A549 (cell line): ENCODE measurements at regions not wholly inside any gene's neighbourhood (a gene's known extent, or its start where the extent isn't known, plus 50 kb on each side); places are given as distances from the start of the nearest gene placed in this dataset.

Source experiments
- ATAC-seq, 2 experiments: fragments of 200-7000 bp in 1 of 2; fragments of >200 bp in 1 of 2; cut with Nextera tagmentation in 1 of 2; cut with Tn5 transposase in 1 of 2; 3 replicates each; pipeline versions ENCODE4 v1.8.0 to v1.9.1; 2018 to 2020; ENCODE audit warnings: mild to moderate bottlenecking in 1 of 2, moderate library complexity in 1 of 2
- CTCF ChIA-PET: fragments of 300-600 bp; sonication (Branson Sonifier 250); formaldehyde crosslinking; extraction: SDS; loops from one replicate; lab custom pipeline; 2021; ENCODE audit warnings: antibody characterized with exemption, inconsistent platforms; lab: Yijun Ruan, JAX
- POLR2A ChIA-PET: fragments of 350-600 bp; formaldehyde crosslinking; extraction: SDS; loops from one replicate; lab custom pipeline; 2021; ENCODE audit warnings: antibody characterized with exemption, inconsistent platforms; lab: Yijun Ruan, JAX
- DNase-seq, 2 experiments: peaks; one replicate each; pipeline versions ENCODE4 v3.0.0 to v3.0.0-alpha.2; 2011 to 2016; ENCODE audit warnings: low read depth in 1 of 2, low spot score in 1 of 2
- FAIRE-seq: peaks from 2 replicates; lab custom pipeline; 2011; peaks lifted over from hg19 to GRCh38; lab: Jason Lieb, UNC
- H3K27ac ChIP-seq, 2 experiments: fragments of >200 bp; sonication (Bioruptor Twin); formaldehyde crosslinking; 3 replicates each; pipeline ENCODE4 v1.5.1; 2016 to 2017
- H3K4me1 ChIP-seq: fragments of >200 bp; sonication (Bioruptor Twin); formaldehyde crosslinking; 3 replicates; pipeline ENCODE4 v1.6.1; 2016
- H3K4me2 ChIP-seq: fragments of >200 bp; sonication (Bioruptor Twin); formaldehyde crosslinking; 3 replicates; pipeline ENCODE4 v1.6.1; 2016
- H3K4me3 ChIP-seq: fragments of >200 bp; sonication (Bioruptor Twin); formaldehyde crosslinking; 3 replicates; pipeline ENCODE4 v1.5.1; 2016
- H3K9me3 ChIP-seq: fragments of >200 bp; sonication (Bioruptor Twin); formaldehyde crosslinking; 3 replicates; pipeline ENCODE4 v1.6.1; 2016
- BHLHE40 ChIP-seq: IDR thresholded peaks from 2 replicates; pipeline ENCODE4 v1.6.1; 2012; ENCODE audit warnings: low read depth, low read length, inconsistent platforms
- CBX8 ChIP-seq: fragments of 200-600 bp; sonication (generic); IDR thresholded peaks from 2 replicates; pipeline ENCODE4 v1.6.1; 2016
- CHD2 ChIP-seq: fragments of 150-350 bp; IDR thresholded peaks from 2 replicates; pipeline ENCODE4 v1.6.1; 2014; ENCODE audit warnings: low read length; ENCODE audit not compliant: partially characterized antibody
- EHF ChIP-seq: fragments of 250-450 bp; sonication (Bioruptor Pico); IDR thresholded peaks from 2 replicates; pipeline ENCODE4 v1.5.0; 2020; ENCODE audit warnings: mild to moderate bottlenecking
- EP300 ChIP-seq, 2 experiments: fragments of >200 bp; sonication (Bioruptor Twin); formaldehyde crosslinking; IDR thresholded peaks; 2 replicates in 1 of 2; 3 replicates in 1 of 2; pipeline ENCODE4 v1.6.1; 2016 to 2017
- ESRRA ChIP-seq: fragments of 150-350 bp; IDR thresholded peaks from 2 replicates; pipeline ENCODE4 v1.6.1; 2014; ENCODE audit warnings: mild to moderate bottlenecking, low read length, borderline replicate concordance
- FOSB ChIP-seq: fragments of 250-450 bp; sonication (Bioruptor Pico); IDR thresholded peaks from 2 replicates; pipeline ENCODE4 v1.5.0; 2020; ENCODE audit warnings: mild to moderate bottlenecking, moderate library complexity
- FOSL2 ChIP-seq, 2 experiments: fragments of 450-650 bp in 1 of 2; fragments of >200 bp in 1 of 2; sonication (Bioruptor Twin) in 1 of 2; formaldehyde crosslinking; IDR thresholded peaks; 2 replicates each; pipeline versions ENCODE4 v1.5.0 to v1.6.1; 2016 to 2020; ENCODE audit warnings: mild to moderate bottlenecking in 1 of 2, moderate library complexity in 1 of 2
- FOXS1 ChIP-seq: fragments of 250-450 bp; sonication (Bioruptor Pico); IDR thresholded peaks from 2 replicates; pipeline ENCODE4 v1.5.0; 2020; ENCODE audit warnings: mild to moderate bottlenecking, moderate library complexity
- HOXA7 ChIP-seq: fragments of 250-450 bp; sonication (Bioruptor Pico); IDR thresholded peaks from 2 replicates; pipeline ENCODE4 v1.5.0; 2020; ENCODE audit warnings: mild to moderate bottlenecking, moderate library complexity
- HOXB5 ChIP-seq: fragments of 250-450 bp; sonication (Bioruptor Pico); IDR thresholded peaks from 2 replicates; pipeline ENCODE4 v1.5.0; 2020; ENCODE audit warnings: mild to moderate bottlenecking, moderate library complexity
- JUN ChIP-seq, 2 experiments: fragments of >200 bp; sonication (Bioruptor Twin); formaldehyde crosslinking; IDR thresholded peaks; 2 replicates in 1 of 2; 3 replicates in 1 of 2; pipeline ENCODE4 v1.6.1; 2016 to 2017
- JUNB ChIP-seq: fragments of >200 bp; sonication (Bioruptor Twin); formaldehyde crosslinking; IDR thresholded peaks from 2 replicates; pipeline ENCODE4 v1.6.1; 2016
- MAFK ChIP-seq: fragments of 450-650 bp; IDR thresholded peaks from 2 replicates; pipeline ENCODE4 v1.6.1; 2014; ENCODE audit not compliant: partially characterized antibody
- MAZ ChIP-seq: fragments of 150-350 bp; IDR thresholded peaks from 2 replicates; pipeline ENCODE4 v1.6.1; 2014; ENCODE audit warnings: antibody characterized with exemption, low read depth, low read length, borderline replicate concordance
- MYC ChIP-seq: IDR thresholded peaks from 2 replicates; pipeline ENCODE4 v1.6.1; 2012; ENCODE audit warnings: mild to moderate bottlenecking, inconsistent platforms, low read length, improper control_type of control experiment, borderline replicate concordance
- PHF8 ChIP-seq: fragments of 200-600 bp; sonication (generic); IDR thresholded peaks from 2 replicates; pipeline ENCODE4 v1.6.1; 2016; ENCODE audit warnings: low read depth, mild to moderate bottlenecking, antibody characterized with exemption, moderate library complexity, borderline replicate concordance
- POLR2AphosphoS2 ChIP-seq: conservative IDR thresholded peaks from 2 replicates; pipeline ENCODE4 v1.6.1; 2012; ENCODE audit warnings: low read length, improper control_type of control experiment, inconsistent platforms
- RARB ChIP-seq: fragments of 250-450 bp; sonication (Bioruptor Pico); IDR thresholded peaks from 2 replicates; pipeline ENCODE4 v1.8.0; 2021; ENCODE audit warnings: mild to moderate bottlenecking, moderate library complexity
- RCOR1 ChIP-seq: fragments of 150-350 bp; IDR thresholded peaks from 2 replicates; pipeline ENCODE4 v1.6.1; 2014; ENCODE audit warnings: antibody characterized with exemption, low read length, low read depth
- RFX5 ChIP-seq: fragments of 450-650 bp; IDR thresholded peaks from 2 replicates; pipeline ENCODE4 v1.7.1; 2014; ENCODE audit warnings: antibody characterized with exemption, mild to moderate bottlenecking, moderate library complexity
- TP53 ChIP-seq: fragments of 250-450 bp; sonication (Bioruptor Pico); IDR thresholded peaks from 2 replicates; pipeline ENCODE4 v1.5.0; 2021; ENCODE audit warnings: mild to moderate bottlenecking, moderate library complexity
- ZFP36 ChIP-seq: fragments of 450-650 bp; IDR thresholded peaks from 2 replicates; pipeline ENCODE4 v1.6.1; 2014; ENCODE audit warnings: borderline replicate concordance; ENCODE audit not compliant: partially characterized antibody
- ZNF302 ChIP-seq: fragments of 250-450 bp; sonication (Bioruptor Pico); IDR thresholded peaks from 2 replicates; pipeline ENCODE4 v1.9.0; 2021; ENCODE audit warnings: inconsistent platforms, mild to moderate bottlenecking, moderate library complexity
- ZSCAN20 ChIP-seq: fragments of 250-450 bp; sonication (Bioruptor Pico); IDR thresholded peaks from 2 replicates; pipeline ENCODE4 v1.8.0; 2022; ENCODE audit warnings: mild to moderate bottlenecking, moderate library complexity
- WGBS: methylation state at CpG from one replicate; pipeline ENCODE4 v1.1.6; 2017; ENCODE audit errors: missing lambda C conversion rate; 5-methylcytosine and 5-hydroxymethylcytosine counted together

GRCh38 chr1:93811326-93812065, 67.5 kb downstream of the DNTTIP2 start:
- POLR2A ChIA-PET, result no interaction called here
- CTCF ChIA-PET, result interaction anchor here (0.5 to 13.5 kb wide), 11 partner anchors 12 to 507 kb away, joined by 3 to 236 read pairs (median 4); partner anchors contain the start of gene BCAR3
- Histone ChIP-seq H3K4me2 (no peak overlapping the region), H3K4me1 (peaks cover 20% of the 10 kb centered on the region), H3K4me3 (no peak overlapping the region), H3K9me3 (peaks cover 11% of the 10 kb centered on the region; the same call in 1 of the 3 replicates)
- no peak for FAIRE-seq
- no peak for ATAC-seq
- WGBS, result 94% methylated on average over 7 of the region's 7 CpGs
- no peak for TF ChIP-seq POLR2AphosphoS2
- TF ChIP-seq RCOR1, result no peak
- TF ChIP-seq CHD2, result no peak
- TF ChIP-seq MYC, result no peak
- no peak for TF ChIP-seq MAZ
- TF ChIP-seq, all 56 proteins: peak for 0
- H3K27ac ChIP-seq, result peak overlapping the region; percentile 15 to 84; a peak in 4 of 6 replicates
- no peak for DNase-seq

DNA sequence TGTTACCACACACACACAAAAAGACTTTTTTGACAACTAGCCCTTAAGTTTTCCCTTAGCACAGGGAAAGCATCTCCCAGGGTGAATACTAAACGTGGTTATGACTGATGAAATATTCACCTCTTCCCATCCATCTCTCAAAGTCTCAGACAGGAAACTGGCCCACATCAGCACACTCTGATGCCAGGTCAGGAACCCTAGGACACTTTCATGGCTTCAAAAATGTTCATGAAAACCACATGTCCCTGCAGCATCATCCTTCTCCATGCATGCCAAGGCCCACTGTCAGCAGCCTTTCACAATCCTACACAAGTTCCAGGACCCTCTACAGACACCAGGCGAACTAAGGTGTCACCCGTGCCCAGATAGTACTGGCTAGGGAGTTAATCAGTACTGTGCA, 68.7 kb downstream of the DNTTIP2 start:
- peaks cover 29% of the 10 kb centered on the region for H3K4me1 ChIP-seq
- no peak overlapping the region for H3K4me3 ChIP-seq
- 80% methylated on average over 3 of the region's 3 CpGs for WGBS
- CTCF ChIA-PET, result interaction anchor here (13.5 kb wide), 1 partner anchor 182 kb away, joined by 236 read pairs; no protein-coding TSS in a partner anchor
- peak overlapping the region in 1 of 2 experiments; percentile 84; a peak in 2 of 6 replicates for H3K27ac ChIP-seq
- DNase-seq (no peak), ATAC-seq (no peak), FAIRE-seq (no peak)
- H3K4me2 ChIP-seq, result no peak overlapping the region
- H3K9me3 ChIP-seq, result peaks cover 11% of the 10 kb centered on the region; the same call in 1 of the 3 replicates
- TF ChIP-seq EHF (CRISPR knock-in tag), result no peak
- no peak for TF ChIP-seq ZSCAN20
- TF ChIP-seq CHD2, result no peak
- TF ChIP-seq RFX5, result no peak
- no peak for TF ChIP-seq ZNF302 (CRISPR knock-in tag)
- TF ChIP-seq HOXA7, result no peak
- no peak for TF ChIP-seq BHLHE40
- TF ChIP-seq ZFP36, result no peak
- no peak for TF ChIP-seq ESRRA
- TF ChIP-seq MAFK, result no peak
- TF ChIP-seq HOXB5 (CRISPR knock-in tag), result no peak
- no peak for TF ChIP-seq FOXS1 (CRISPR knock-in tag)
- TF ChIP-seq JUNB, result no peak
- no peak for TF ChIP-seq FOSB (CRISPR knock-in tag)
- no peak for TF ChIP-seq RARB (CRISPR knock-in tag)
- no peak for TF ChIP-seq FOSL2 (IDR thresholded peaks at IDR 0.05)
- no peak for TF ChIP-seq FOSL2 (CRISPR knock-in tag; IDR thresholded peaks at IDR 0.05)
- TF ChIP-seq TP53 (CRISPR knock-in tag), result no peak
- no peak for TF ChIP-seq PHF8
- POLR2A ChIA-PET, result no interaction called here

GRCh38 chr1:93808871-93809270, 70.1 kb downstream of the DNTTIP2 start:
- ATAC-seq, result no peak

More at GRCh38 chr1:93808871-93809270, 70.1 kb downstream of the DNTTIP2 start:
- no peak for DNase-seq
- no peak overlapping the region for H3K4me3 ChIP-seq
- peaks cover 36% of the 10 kb centered on the region for H3K4me1 ChIP-seq
- peaks cover 11% of the 10 kb centered on the region; the same call in 1 of the 3 replicates for H3K9me3 ChIP-seq
- TF ChIP-seq EP300 (IDR thresholded peaks at IDR 0.05) (no peak), RARB (CRISPR knock-in tag) (no peak), CBX8 (no peak), JUN (IDR thresholded peaks at IDR 0.05) (no peak), FOSL2 (IDR thresholded peaks at IDR 0.05) (no peak), FOSL2 (CRISPR knock-in tag; IDR thresholded peaks at IDR 0.05) (no peak)
- 94% methylated on average over 2 of the region's 2 CpGs for WGBS
- ChIA-PET POLR2A (no interaction called here), CTCF (interaction anchor here (13.5 kb wide), 1 partner anchor 180 kb away, joined by 236 read pairs; no protein-coding TSS in a partner anchor)
- no peak overlapping the region for H3K27ac ChIP-seq
- FAIRE-seq, result no peak
- no peak overlapping the region for H3K4me2 ChIP-seq
